Lower leg skin (tissue), 3 donors: ENCODE measurements at regions not wholly inside any gene's neighbourhood (a gene's known extent, or its start where the extent isn't known, plus 50 kb on each side); places are given as distances from the start of the nearest gene placed in this dataset.

Experiments
- POLR2A ChIP-seq, 2 donors: fragments of 450-650 bp; IDR thresholded peaks; one replicate each; pipeline ENCODE4 v1.6.1; 2016 to 2017; ENCODE audit warnings: antibody characterized with exemption in 2 of 2, mild to moderate bottlenecking in 1 of 2, moderate library complexity in 1 of 2
- TF ChIP-seq, protein P1 (sequence below), 3 donors: fragments of 450-650 bp; IDR thresholded peaks; one replicate each; pipeline ENCODE4 v1.5.1; 2016; ENCODE audit warnings: antibody characterized with exemption in 3 of 3, mild to moderate bottlenecking in 3 of 3, moderate library complexity in 2 of 3

DNA sequence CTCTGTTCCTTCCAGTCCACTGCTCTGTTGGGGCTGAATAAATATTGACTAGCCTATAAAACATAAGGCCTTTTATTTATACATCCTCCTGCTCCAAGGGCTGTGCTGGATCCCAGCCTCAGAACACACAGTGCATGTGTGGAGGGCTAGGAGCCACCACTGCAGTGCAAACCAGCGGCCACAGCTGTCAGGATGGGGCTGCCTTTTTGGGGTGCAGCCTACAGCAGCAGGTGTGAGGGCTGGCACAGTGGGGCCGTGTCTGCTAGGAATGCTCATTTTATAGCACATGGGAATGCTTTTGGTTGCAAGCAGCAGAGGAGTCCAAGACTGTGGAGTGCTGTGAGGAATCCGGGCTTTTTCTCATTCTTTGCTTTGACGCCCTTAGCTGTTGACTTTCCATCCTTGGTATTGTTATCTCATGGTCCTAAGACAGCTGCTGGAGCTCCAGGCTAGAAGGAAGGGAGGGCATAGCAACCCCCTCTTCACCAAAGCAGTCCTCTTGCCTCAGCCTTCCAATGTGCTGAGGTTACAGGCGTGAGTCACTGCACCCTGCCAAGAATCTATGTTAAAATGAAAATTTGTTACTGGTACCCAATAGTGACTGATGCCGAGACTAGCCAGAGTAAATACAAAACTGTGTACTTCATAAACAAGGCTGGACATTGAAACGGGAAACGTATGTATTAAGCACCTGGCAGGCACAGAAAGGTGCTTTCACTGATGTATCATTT lies 334.3 kb upstream of the GATB start:
- no peak for TF ChIP-seq POLR2A (IDR thresholded peaks at IDR 0.05)
- TF ChIP-seq, protein P1, sequence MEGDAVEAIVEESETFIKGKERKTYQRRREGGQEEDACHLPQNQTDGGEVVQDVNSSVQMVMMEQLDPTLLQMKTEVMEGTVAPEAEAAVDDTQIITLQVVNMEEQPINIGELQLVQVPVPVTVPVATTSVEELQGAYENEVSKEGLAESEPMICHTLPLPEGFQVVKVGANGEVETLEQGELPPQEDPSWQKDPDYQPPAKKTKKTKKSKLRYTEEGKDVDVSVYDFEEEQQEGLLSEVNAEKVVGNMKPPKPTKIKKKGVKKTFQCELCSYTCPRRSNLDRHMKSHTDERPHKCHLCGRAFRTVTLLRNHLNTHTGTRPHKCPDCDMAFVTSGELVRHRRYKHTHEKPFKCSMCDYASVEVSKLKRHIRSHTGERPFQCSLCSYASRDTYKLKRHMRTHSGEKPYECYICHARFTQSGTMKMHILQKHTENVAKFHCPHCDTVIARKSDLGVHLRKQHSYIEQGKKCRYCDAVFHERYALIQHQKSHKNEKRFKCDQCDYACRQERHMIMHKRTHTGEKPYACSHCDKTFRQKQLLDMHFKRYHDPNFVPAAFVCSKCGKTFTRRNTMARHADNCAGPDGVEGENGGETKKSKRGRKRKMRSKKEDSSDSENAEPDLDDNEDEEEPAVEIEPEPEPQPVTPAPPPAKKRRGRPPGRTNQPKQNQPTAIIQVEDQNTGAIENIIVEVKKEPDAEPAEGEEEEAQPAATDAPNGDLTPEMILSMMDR (IDR thresholded peaks at IDR 0.05), result no peak
